Astrocyte (in vitro differentiated cells and primary cell): ENCODE measurements at regions not wholly inside any gene's neighbourhood (a gene's known extent, or its start where the extent isn't known, plus 50 kb on each side); places are given as distances from the start of the nearest gene placed in this dataset.

ENCODE experiments used
- DNase-seq: peaks from one replicate; pipeline ENCODE4 v3.0.0-alpha.2; 2010; ENCODE audit warnings: low read depth
- FAIRE-seq: peaks from 2 replicates; lab custom pipeline; 2011; peaks lifted over from hg19 to GRCh38; lab: Jason Lieb, UNC
- H2AFZ ChIP-seq: 2 replicates; pipeline ENCODE4 v1.6.0; 2012; ENCODE audit warnings: low read depth, low read length, inconsistent platforms
- H3K27ac ChIP-seq: 2 replicates; pipeline ENCODE4 v1.5.1; 2011; ENCODE audit warnings: low read depth, low read length, inconsistent platforms
- H3K27me3 ChIP-seq: 2 replicates; pipeline ENCODE4 v1.6.0; 2011; ENCODE audit warnings: low read length, inconsistent platforms; ENCODE audit not compliant: insufficient read depth
- H3K36me3 ChIP-seq: 2 replicates; pipeline ENCODE4 v1.5.1; 2011; ENCODE audit warnings: low read length, inconsistent platforms; ENCODE audit not compliant: insufficient read depth
- H3K4me1 ChIP-seq: 2 replicates; pipeline ENCODE4 v1.5.1; 2011; ENCODE audit warnings: low read length, inconsistent platforms; ENCODE audit not compliant: insufficient read depth
- H3K4me2 ChIP-seq: 2 replicates; pipeline ENCODE4 v1.6.0; 2012; ENCODE audit warnings: low read length, inconsistent platforms
- H3K4me3 ChIP-seq: 2 replicates; pipeline ENCODE4 v1.5.1; 2011; ENCODE audit warnings: low read depth, mild to moderate bottlenecking, low read length, inconsistent platforms; ENCODE audit not compliant: insufficient read depth
- H3K79me2 ChIP-seq: 2 replicates; pipeline ENCODE4 v1.6.0; 2012; ENCODE audit warnings: mild to moderate bottlenecking, low read length, inconsistent platforms; ENCODE audit not compliant: insufficient read depth
- H3K9ac ChIP-seq: 2 replicates; pipeline ENCODE4 v1.6.0; 2012; ENCODE audit warnings: mild to moderate bottlenecking, low read length, inconsistent platforms
- H3K9me3 ChIP-seq: 2 replicates; pipeline ENCODE4 v1.5.1; 2012; ENCODE audit warnings: low read depth, mild to moderate bottlenecking, low read length, inconsistent platforms; ENCODE audit not compliant: insufficient read depth
- H4K20me1 ChIP-seq: 2 replicates; pipeline ENCODE4 v1.6.0; 2012; ENCODE audit warnings: low read length, inconsistent platforms; ENCODE audit not compliant: insufficient read depth
- H3K27ac Mint-ChIP-seq: one replicate; pipeline ENCODE4 v1.8.0; 2021; ENCODE audit warnings: mild to moderate bottlenecking, mixed read lengths; ENCODE audit not compliant: unreplicated experiment
- H3K27me3 Mint-ChIP-seq: one replicate; pipeline ENCODE4 v1.8.0; 2021; ENCODE audit warnings: low read depth, mixed read lengths; ENCODE audit not compliant: unreplicated experiment
- H3K36me3 Mint-ChIP-seq: one replicate; pipeline ENCODE4 v1.8.0; 2021; ENCODE audit warnings: low read depth, mixed read lengths; ENCODE audit not compliant: unreplicated experiment
- H3K4me1 Mint-ChIP-seq: one replicate; pipeline ENCODE4 v1.8.0; 2021; ENCODE audit warnings: low read depth, mixed read lengths; ENCODE audit not compliant: unreplicated experiment
- H3K4me3 Mint-ChIP-seq: one replicate; pipeline ENCODE4 v1.8.0; 2021; ENCODE audit warnings: mild to moderate bottlenecking, moderate library complexity, mixed read lengths; ENCODE audit not compliant: unreplicated experiment
- H3K9me3 Mint-ChIP-seq: one replicate; pipeline ENCODE4 v1.8.0; 2021; ENCODE audit warnings: mild to moderate bottlenecking, mixed read lengths; ENCODE audit not compliant: unreplicated experiment
- CTCF ChIP-seq: IDR thresholded peaks from 2 replicates; pipeline ENCODE4 v1.5.1; 2011; ENCODE audit warnings: low read depth, mild to moderate bottlenecking, inconsistent platforms, low read length, moderate library complexity; ENCODE audit not compliant: insufficient read depth
- EZH2 ChIP-seq: IDR thresholded peaks from 2 replicates; pipeline ENCODE4 v1.6.1; 2012; ENCODE audit warnings: mild to moderate bottlenecking, low read length, inconsistent platforms; ENCODE audit not compliant: insufficient read depth

DNA sequence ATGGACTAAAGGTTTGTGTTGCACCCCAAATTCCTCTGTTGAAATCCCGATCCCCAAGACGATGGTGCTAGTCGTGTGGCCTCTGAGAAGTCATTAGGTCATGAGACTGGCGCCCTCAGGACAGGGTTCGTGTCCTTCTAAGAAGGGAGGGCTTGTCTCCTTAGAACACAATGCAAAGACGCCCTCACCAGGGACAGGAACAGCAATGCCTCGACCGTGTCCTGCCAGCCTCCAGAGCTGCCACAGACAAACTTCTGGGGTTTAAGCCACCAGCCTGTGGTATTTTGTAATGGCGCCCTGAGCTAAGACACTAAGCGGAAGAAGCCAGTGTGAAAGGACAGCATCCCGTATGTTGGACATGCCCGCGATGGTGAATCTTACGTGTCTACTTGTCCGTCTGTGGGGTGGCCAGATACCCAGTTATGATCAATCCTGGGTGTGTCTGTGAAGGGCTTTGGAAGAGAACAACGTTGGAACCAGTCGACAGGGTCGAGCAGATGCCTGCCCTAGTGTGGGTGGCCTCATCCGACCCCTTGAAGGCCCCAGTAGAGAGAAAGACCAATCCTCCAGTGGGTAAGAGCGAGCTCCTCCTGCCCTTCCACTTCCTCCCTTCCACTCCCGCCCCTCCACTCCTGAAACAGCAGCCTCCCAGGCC lies 279.2 kb upstream of the IRX2 start:
- Histone ChIP-seq H3K36me3 (no peaks in the 10 kb centered on the region), H3K9me3 (peaks cover 15% of the 10 kb centered on the region), H3K27ac (no peak overlapping the region), H3K9ac (no peak overlapping the region), H3K79me2 (no peaks in the 10 kb centered on the region), H3K4me2 (no peak overlapping the region), H3K27me3 (no peaks in the 10 kb centered on the region), H2AFZ (no peak overlapping the region), H3K4me1 (no peaks in the 10 kb centered on the region), H3K4me3 (no peak overlapping the region), H4K20me1 (no peaks in the 10 kb centered on the region)
- Mint-ChIP-seq H3K9me3 (no peaks in the 10 kb centered on the region), H3K4me1 (no peaks in the 10 kb centered on the region), H3K27ac (no peak overlapping the region), H3K27me3 (peaks cover 17% of the 10 kb centered on the region), H3K36me3 (no peaks in the 10 kb centered on the region), H3K4me3 (no peak overlapping the region)
- no peak for FAIRE-seq
- no peak for DNase-seq
- TF ChIP-seq EZH2 (no peak), CTCF (no peak)

DNA sequence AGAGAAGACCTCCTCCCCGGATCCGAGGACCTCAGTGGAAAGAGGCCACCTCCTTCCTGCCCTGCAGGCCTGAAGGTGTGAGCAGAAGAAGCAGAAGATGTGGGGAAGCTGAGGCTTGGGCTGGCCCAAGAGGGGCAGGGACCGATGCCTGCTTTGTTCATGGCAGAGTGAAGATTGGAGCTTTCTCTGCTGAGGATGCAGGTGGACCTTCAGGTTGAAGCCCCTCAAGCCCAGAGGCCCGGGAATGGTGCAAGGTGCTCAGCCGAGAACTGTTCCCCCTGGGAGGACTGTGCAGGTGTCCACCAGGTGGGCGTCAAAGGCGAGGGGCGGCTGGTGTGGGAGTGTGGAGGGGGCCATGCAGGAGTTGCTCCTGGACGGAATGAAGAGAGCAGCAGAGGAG lies 277.9 kb upstream of the IRX2 start:
- Histone ChIP-seq H4K20me1 (no peaks in the 10 kb centered on the region), H3K79me2 (no peaks in the 10 kb centered on the region), H3K36me3 (no peaks in the 10 kb centered on the region), H3K9ac (no peak overlapping the region), H2AFZ (no peak overlapping the region), H3K4me2 (no peak overlapping the region), H3K4me3 (no peak overlapping the region), H3K4me1 (no peaks in the 10 kb centered on the region), H3K9me3 (peaks cover 15% of the 10 kb centered on the region), H3K27ac (no peak overlapping the region), H3K27me3 (no peaks in the 10 kb centered on the region)
- Mint-ChIP-seq H3K27me3 (peaks cover 17% of the 10 kb centered on the region), H3K36me3 (no peaks in the 10 kb centered on the region), H3K4me3 (no peak overlapping the region), H3K9me3 (no peaks in the 10 kb centered on the region), H3K27ac (no peak overlapping the region), H3K4me1 (no peaks in the 10 kb centered on the region)
- DNase-seq: no peak
- no peak for FAIRE-seq
- TF ChIP-seq CTCF (no peak), EZH2 (no peak)

DNA sequence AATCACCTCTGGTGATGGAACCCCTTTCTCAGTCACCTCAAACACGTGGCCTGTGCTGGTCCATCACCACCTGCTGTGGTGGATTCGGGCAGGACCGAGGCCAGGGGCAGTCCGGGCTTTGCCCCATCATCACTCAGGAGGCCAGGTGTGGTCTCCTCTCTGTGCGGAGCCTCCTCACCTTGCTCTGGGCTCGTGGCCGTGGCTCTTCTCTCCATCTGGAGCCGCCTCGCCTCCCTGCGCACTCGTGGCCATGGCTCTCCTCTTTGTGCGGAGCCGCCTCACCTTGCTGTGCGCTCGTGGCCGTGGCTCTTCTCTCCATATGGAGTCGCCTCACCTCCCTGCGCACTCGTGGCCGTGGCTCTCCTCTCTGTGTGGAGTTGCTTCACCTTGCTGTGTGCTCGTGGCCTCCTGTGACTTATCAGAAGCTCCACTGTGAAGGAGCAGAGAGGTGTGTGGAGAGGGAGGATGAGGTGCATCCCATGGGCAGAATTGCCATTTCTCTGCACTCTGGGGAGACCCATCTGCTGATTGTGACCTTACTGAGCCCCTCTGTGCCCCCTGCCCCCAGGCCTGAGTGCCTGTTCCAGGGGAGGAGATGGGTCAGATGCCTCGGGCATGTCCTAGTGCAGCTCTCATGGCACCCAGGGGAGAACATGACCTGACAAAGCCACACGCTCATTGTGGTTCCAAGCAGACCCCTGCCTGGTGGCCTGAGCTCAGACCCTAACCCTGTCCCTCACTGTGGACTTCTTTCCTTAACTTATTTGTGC lies 276.6 kb upstream of the IRX2 start:
- H3K4me3 ChIP-seq: no peak overlapping the region
- H3K9ac ChIP-seq: no peak overlapping the region
- Mint-ChIP-seq H3K4me1 (no peaks in the 10 kb centered on the region), H3K27ac (no peak overlapping the region), H3K4me3 (no peak overlapping the region), H3K27me3 (peaks cover 23% of the 10 kb centered on the region), H3K9me3 (peaks cover 2% of the 10 kb centered on the region), H3K36me3 (no peaks in the 10 kb centered on the region)
- no peaks in the 10 kb centered on the region for H4K20me1 ChIP-seq
- no peak for TF ChIP-seq EZH2
- no peak for TF ChIP-seq CTCF
- H3K27ac ChIP-seq: no peak overlapping the region
- no peak overlapping the region for H2AFZ ChIP-seq
- H3K27me3 ChIP-seq: no peaks in the 10 kb centered on the region
- DNase-seq: no peak
- H3K36me3 ChIP-seq: no peaks in the 10 kb centered on the region
- no peaks in the 10 kb centered on the region for H3K4me1 ChIP-seq
- FAIRE-seq: no peak
- peaks cover 15% of the 10 kb centered on the region for H3K9me3 ChIP-seq
- H3K79me2 ChIP-seq: no peaks in the 10 kb centered on the region
- no peak overlapping the region for H3K4me2 ChIP-seq
